ENCODE measurements at regions not wholly inside any gene's neighbourhood (a gene's known extent, or its start where the extent isn't known, plus 50 kb on each side); places are given as distances from the start of the nearest gene placed in this dataset.

- Histone ChIP-seq H3K4me3 (ENCODE audit: low read depth, low read length, poor library complexity, severe bottlenecking) (no peak overlapping the region), H3K9ac (ENCODE audit: low read length) (no peak overlapping the region), H3K36me3 (ENCODE audit: insufficient read depth, low read length) (no peaks in the 10 kb centered on the region), H3K79me2 (ENCODE audit: insufficient read depth, low read length) (no peaks in the 10 kb centered on the region), H3K27me3 (ENCODE audit: insufficient read depth, low read length) (no peaks in the 10 kb centered on the region), H3K4me2 (ENCODE audit: low read length) (no peak overlapping the region), H3K9me3 (ENCODE audit: low read length) (no peaks in the 10 kb centered on the region), H2AFZ (ENCODE audit: low read length) (no peak overlapping the region), H3K27ac (ENCODE audit: low read depth, low read length, poor library complexity, severe bottlenecking) (no peak overlapping the region), H4K20me1 (ENCODE audit: insufficient read depth, low read length) (no peaks in the 10 kb centered on the region), H3F3A (ENCODE audit: insufficient read depth, low read length) (no peaks in the 10 kb centered on the region), H3K9me2 (ENCODE audit: low read depth, low read length) (no peaks in the 10 kb centered on the region), H3K4me1 (ENCODE audit: insufficient read depth, low read length, severe bottlenecking) (no peaks in the 10 kb centered on the region)
- TF ChIP-seq EZH2 (IDR thresholded peaks at IDR 0.05; ENCODE audit: borderline replicate concordance, low read length) (no peak), CTCF (IDR thresholded peaks at IDR 0.05; ENCODE audit: low read length) (no peak)
Observed at GRCh38 chr2:239737144-239737463, 288.0 kb downstream of the NDUFA10 start.

GRCh38 chr2:239736358-239737143 is 288.6 kb downstream of the NDUFA10 start:
- no peak overlapping the region for H3K9ac ChIP-seq (ENCODE audit: low read length)
- no peak for TF ChIP-seq EZH2 (IDR thresholded peaks at IDR 0.05; ENCODE audit: borderline replicate concordance, low read length)
- TF ChIP-seq CTCF (IDR thresholded peaks at IDR 0.05; ENCODE audit: low read length) = peak; percentile 29; the same call in 1 of the 2 replicates
- H3K9me2 ChIP-seq (ENCODE audit: low read depth, low read length) = no peaks in the 10 kb centered on the region
- H3K27ac ChIP-seq (ENCODE audit: low read depth, low read length, poor library complexity, severe bottlenecking) = no peak overlapping the region
- H3K9me3 ChIP-seq (ENCODE audit: low read length) = no peaks in the 10 kb centered on the region
- H3K79me2 ChIP-seq (ENCODE audit: insufficient read depth, low read length) = no peaks in the 10 kb centered on the region
- H3K4me3 ChIP-seq (ENCODE audit: low read depth, low read length, poor library complexity, severe bottlenecking) = no peak overlapping the region
- no peaks in the 10 kb centered on the region for H3K4me1 ChIP-seq (ENCODE audit: insufficient read depth, low read length, severe bottlenecking)
- H3K27me3 ChIP-seq (ENCODE audit: insufficient read depth, low read length) = no peaks in the 10 kb centered on the region
- H2AFZ ChIP-seq (ENCODE audit: low read length) = no peak overlapping the region
- no peaks in the 10 kb centered on the region for H4K20me1 ChIP-seq (ENCODE audit: insufficient read depth, low read length)
- H3F3A ChIP-seq (ENCODE audit: insufficient read depth, low read length) = no peaks in the 10 kb centered on the region
- no peaks in the 10 kb centered on the region for H3K36me3 ChIP-seq (ENCODE audit: insufficient read depth, low read length)
- H3K4me2 ChIP-seq (ENCODE audit: low read length) = no peak overlapping the region

GRCh38 chr2:239735829-239736357 is 289.2 kb downstream of the NDUFA10 start:
- H2AFZ ChIP-seq (ENCODE audit: low read length) = no peak overlapping the region
- H3F3A ChIP-seq (ENCODE audit: insufficient read depth, low read length) = no peaks in the 10 kb centered on the region
- H3K9me3 ChIP-seq (ENCODE audit: low read length) = no peaks in the 10 kb centered on the region
- H3K4me3 ChIP-seq (ENCODE audit: low read depth, low read length, poor library complexity, severe bottlenecking) = no peak overlapping the region
- H3K27ac ChIP-seq (ENCODE audit: low read depth, low read length, poor library complexity, severe bottlenecking) = no peak overlapping the region
- no peaks in the 10 kb centered on the region for H4K20me1 ChIP-seq (ENCODE audit: insufficient read depth, low read length)
- no peaks in the 10 kb centered on the region for H3K9me2 ChIP-seq (ENCODE audit: low read depth, low read length)
- H3K9ac ChIP-seq (ENCODE audit: low read length) = no peak overlapping the region
- no peak for TF ChIP-seq CTCF (IDR thresholded peaks at IDR 0.05; ENCODE audit: low read length)
- no peaks in the 10 kb centered on the region for H3K27me3 ChIP-seq (ENCODE audit: insufficient read depth, low read length)
- no peaks in the 10 kb centered on the region for H3K4me1 ChIP-seq (ENCODE audit: insufficient read depth, low read length, severe bottlenecking)
- H3K4me2 ChIP-seq (ENCODE audit: low read length) = no peak overlapping the region
- H3K79me2 ChIP-seq (ENCODE audit: insufficient read depth, low read length) = no peaks in the 10 kb centered on the region
- H3K36me3 ChIP-seq (ENCODE audit: insufficient read depth, low read length) = no peaks in the 10 kb centered on the region

All from OCI-LY1 (cell line).